ENCODE measurements at regions not wholly inside any gene's neighbourhood (a gene's known extent, or its start where the extent isn't known, plus 50 kb on each side); places are given as distances from the start of the nearest gene placed in this dataset.

DNA sequence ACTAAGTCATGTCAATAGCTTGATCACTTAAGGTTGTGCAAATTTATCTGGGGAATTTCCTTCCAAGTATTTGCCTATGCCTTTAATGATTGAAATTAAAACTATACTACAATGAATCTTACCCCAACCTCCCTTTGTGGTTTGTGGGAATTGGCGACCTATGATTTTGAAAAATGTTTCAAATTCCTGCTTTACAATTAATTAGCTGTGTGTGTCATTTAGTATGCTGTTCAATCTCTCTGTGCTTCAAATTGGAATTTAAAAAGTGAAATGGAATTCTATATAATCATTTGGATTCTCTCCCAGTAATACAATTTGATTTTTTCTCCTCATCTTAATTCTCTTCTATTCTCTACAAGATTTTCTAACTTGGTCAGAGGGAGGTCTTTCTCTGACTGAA is 2319.5 kb downstream of the ARAP2 start:
- no TSS peak for BruUV-seq (replicated peaks)
- no peaks in the 10 kb centered on the region for H3K36me3 ChIP-seq (ENCODE audit: control insufficient read depth, insufficient read depth, low read length)
- H3K4me3 ChIP-seq (ENCODE audit: low read depth, low read length): no peak overlapping the region
- POLR2A ChIA-PET: no interaction called here
- no peaks in the 10 kb centered on the region for H3K36me3 Mint-ChIP-seq (ENCODE audit: insufficient read depth, unreplicated experiment)
- H3K27me3 ChIP-seq (replicated peaks; ENCODE audit: control insufficient read depth, insufficient read depth, low read length): no peaks in the 10 kb centered on the region
- intact Hi-C loops (cut with micrococcal nuclease; ENCODE audit: unreplicated experiment): no loop called here
- TF ChIP-seq, protein P1, sequence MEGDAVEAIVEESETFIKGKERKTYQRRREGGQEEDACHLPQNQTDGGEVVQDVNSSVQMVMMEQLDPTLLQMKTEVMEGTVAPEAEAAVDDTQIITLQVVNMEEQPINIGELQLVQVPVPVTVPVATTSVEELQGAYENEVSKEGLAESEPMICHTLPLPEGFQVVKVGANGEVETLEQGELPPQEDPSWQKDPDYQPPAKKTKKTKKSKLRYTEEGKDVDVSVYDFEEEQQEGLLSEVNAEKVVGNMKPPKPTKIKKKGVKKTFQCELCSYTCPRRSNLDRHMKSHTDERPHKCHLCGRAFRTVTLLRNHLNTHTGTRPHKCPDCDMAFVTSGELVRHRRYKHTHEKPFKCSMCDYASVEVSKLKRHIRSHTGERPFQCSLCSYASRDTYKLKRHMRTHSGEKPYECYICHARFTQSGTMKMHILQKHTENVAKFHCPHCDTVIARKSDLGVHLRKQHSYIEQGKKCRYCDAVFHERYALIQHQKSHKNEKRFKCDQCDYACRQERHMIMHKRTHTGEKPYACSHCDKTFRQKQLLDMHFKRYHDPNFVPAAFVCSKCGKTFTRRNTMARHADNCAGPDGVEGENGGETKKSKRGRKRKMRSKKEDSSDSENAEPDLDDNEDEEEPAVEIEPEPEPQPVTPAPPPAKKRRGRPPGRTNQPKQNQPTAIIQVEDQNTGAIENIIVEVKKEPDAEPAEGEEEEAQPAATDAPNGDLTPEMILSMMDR (IDR thresholded peaks at IDR 0.05; ENCODE audit: insufficient read depth in 1 of 2, low read depth in 1 of 2, low read length in 1 of 2, severe bottlenecking in 1 of 2, unreplicated experiment in 1 of 2): no peak
- DNase-seq: no peak
- H3K9me3 ChIP-seq: peaks cover 4% of the 10 kb centered on the region; the same call in 1 of the 2 replicates
- H3K4me1 Mint-ChIP-seq (ENCODE audit: low read depth, unreplicated experiment): no peaks in the 10 kb centered on the region
- H3K27ac Mint-ChIP-seq (ENCODE audit: unreplicated experiment): no peak overlapping the region
- no peaks in the 10 kb centered on the region for H3K4me1 ChIP-seq
- H3K27me3 Mint-ChIP-seq (ENCODE audit: insufficient read depth, unreplicated experiment): no peaks in the 10 kb centered on the region
- no peaks in the 10 kb centered on the region for H3K9me3 Mint-ChIP-seq (ENCODE audit: unreplicated experiment)
- CTCF ChIA-PET: no interaction called here
- H3K4me3 Mint-ChIP-seq (ENCODE audit: unreplicated experiment): no peak overlapping the region

DNA sequence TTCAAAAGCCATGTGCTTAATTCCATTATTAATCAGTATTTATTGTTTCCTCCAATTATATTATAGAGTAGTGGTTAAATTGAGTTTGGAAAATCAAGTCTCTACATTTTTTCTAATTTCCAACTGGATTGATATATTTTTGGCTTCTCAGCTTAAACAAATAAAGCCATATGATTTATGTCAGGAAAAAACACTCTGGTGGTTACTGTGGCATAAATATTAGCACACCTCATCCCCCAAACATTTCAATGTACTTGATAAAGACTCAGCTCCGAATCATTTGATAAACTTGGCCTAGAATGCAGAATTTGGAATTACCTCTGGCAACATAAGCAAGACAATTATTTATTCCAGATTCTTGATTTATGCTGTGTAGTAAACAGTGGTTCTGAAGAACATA is 2313.8 kb downstream of the ARAP2 start:
- H3K4me3 Mint-ChIP-seq (ENCODE audit: unreplicated experiment): no peak overlapping the region
- TF ChIP-seq, protein P1 (IDR thresholded peaks at IDR 0.05; ENCODE audit: insufficient read depth in 1 of 2, low read depth in 1 of 2, low read length in 1 of 2, severe bottlenecking in 1 of 2, unreplicated experiment in 1 of 2): no peak
- no peak overlapping the region for H3K4me3 ChIP-seq (ENCODE audit: low read depth, low read length)
- intact Hi-C loops (cut with micrococcal nuclease; ENCODE audit: unreplicated experiment): no loop called here
- no peak for DNase-seq
- H3K9me3 Mint-ChIP-seq (ENCODE audit: unreplicated experiment): no peaks in the 10 kb centered on the region
- BruUV-seq (replicated peaks): no TSS peak
- H3K36me3 ChIP-seq (ENCODE audit: control insufficient read depth, insufficient read depth, low read length): no peaks in the 10 kb centered on the region
- no peaks in the 10 kb centered on the region for H3K9me3 ChIP-seq
- no peaks in the 10 kb centered on the region for H3K27me3 ChIP-seq (replicated peaks; ENCODE audit: control insufficient read depth, insufficient read depth, low read length)
- no peak overlapping the region for H3K27ac Mint-ChIP-seq (ENCODE audit: unreplicated experiment)
- H3K36me3 Mint-ChIP-seq (ENCODE audit: insufficient read depth, unreplicated experiment): no peaks in the 10 kb centered on the region
- no peaks in the 10 kb centered on the region for H3K4me1 Mint-ChIP-seq (ENCODE audit: low read depth, unreplicated experiment)
- ChIA-PET CTCF (no interaction called here), POLR2A (no interaction called here)
- H3K27me3 Mint-ChIP-seq (ENCODE audit: insufficient read depth, unreplicated experiment): no peaks in the 10 kb centered on the region
- no peaks in the 10 kb centered on the region for H3K4me1 ChIP-seq

DNA sequence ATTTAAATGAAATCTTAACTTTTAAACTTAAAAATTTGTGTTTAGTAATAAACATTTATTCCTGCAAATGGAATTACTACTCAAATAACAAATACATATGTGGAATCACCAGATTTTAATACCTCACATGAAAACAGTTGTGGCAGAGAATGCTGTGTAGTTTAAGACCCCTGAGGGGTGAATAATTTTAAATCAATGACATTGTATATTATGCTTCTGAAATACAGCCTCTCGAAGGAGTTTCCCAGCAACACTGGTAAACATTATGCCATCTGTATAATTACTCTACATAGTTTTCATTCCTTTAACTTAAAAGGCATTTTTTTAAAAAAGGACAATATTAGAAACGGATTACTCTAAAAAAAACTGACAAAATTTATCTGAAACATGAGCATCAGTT is 2313.3 kb downstream of the ARAP2 start:
- H3K36me3 ChIP-seq (ENCODE audit: control insufficient read depth, insufficient read depth, low read length): no peaks in the 10 kb centered on the region
- H3K4me3 ChIP-seq (ENCODE audit: low read depth, low read length): no peak overlapping the region
- ChIA-PET POLR2A (no interaction called here), CTCF (no interaction called here)
- Mint-ChIP-seq H3K27ac (ENCODE audit: unreplicated experiment) (no peak overlapping the region), H3K27me3 (ENCODE audit: insufficient read depth, unreplicated experiment) (no peaks in the 10 kb centered on the region), H3K4me1 (ENCODE audit: low read depth, unreplicated experiment) (no peaks in the 10 kb centered on the region), H3K36me3 (ENCODE audit: insufficient read depth, unreplicated experiment) (no peaks in the 10 kb centered on the region), H3K4me3 (ENCODE audit: unreplicated experiment) (no peak overlapping the region), H3K9me3 (ENCODE audit: unreplicated experiment) (no peaks in the 10 kb centered on the region)
- no peaks in the 10 kb centered on the region for H3K4me1 ChIP-seq
- DNase-seq: no peak
- no peaks in the 10 kb centered on the region for H3K9me3 ChIP-seq
- TF ChIP-seq, protein P1 (IDR thresholded peaks at IDR 0.05; ENCODE audit: insufficient read depth in 1 of 2, low read depth in 1 of 2, low read length in 1 of 2, severe bottlenecking in 1 of 2, unreplicated experiment in 1 of 2): no peak
- intact Hi-C loops (cut with micrococcal nuclease; ENCODE audit: unreplicated experiment): no loop called here
- H3K27me3 ChIP-seq (replicated peaks; ENCODE audit: control insufficient read depth, insufficient read depth, low read length): no peaks in the 10 kb centered on the region
- BruUV-seq (replicated peaks): no TSS peak

Data from Caco-2 (cell line).